ENCODE measurements at regions not wholly inside any gene's neighbourhood (a gene's known extent, or its start where the extent isn't known, plus 50 kb on each side); places are given as distances from the start of the nearest gene placed in this dataset.

DNA sequence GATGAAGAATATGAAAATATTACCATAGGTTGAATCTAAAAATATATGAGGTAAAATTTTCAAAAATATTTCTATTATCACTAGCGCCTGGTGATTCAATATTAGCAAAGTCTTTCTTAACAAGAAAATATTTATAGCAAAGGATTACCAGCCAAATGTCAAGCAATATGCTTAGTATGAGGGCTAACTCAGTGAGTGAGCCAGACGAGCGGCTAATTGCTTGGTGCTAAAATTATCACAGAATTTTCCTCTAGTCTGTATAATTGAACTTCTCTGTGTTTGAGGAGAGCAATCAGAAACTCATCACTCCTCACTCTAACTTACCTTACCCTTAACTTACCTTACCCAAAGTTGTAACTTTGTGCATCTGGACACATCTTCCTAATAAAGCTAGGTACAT, 304.9 kb upstream of the PRR16 start:
- no peak overlapping the region for H2AFZ ChIP-seq
- H3K9ac ChIP-seq, result no peak overlapping the region
- H3K4me3 ChIP-seq, result no peak overlapping the region
- H3K9me2 ChIP-seq (ENCODE audit: insufficient read depth), result no peaks in the 10 kb centered on the region
- H3K4me1 ChIP-seq (ENCODE audit: insufficient read depth), result peaks cover 21% of the 10 kb centered on the region
- no peak for DNase-seq
- in situ Hi-C loops (cut with MboI), result no loop called here
- no peaks in the 10 kb centered on the region for H4K20me1 ChIP-seq (ENCODE audit: insufficient read depth)
- H3K4me2 ChIP-seq (ENCODE audit: unreplicated experiment), result no peak overlapping the region
- 91 to 96% methylated on average over 3 of the region's 3 CpGs for WGBS, 2 experiments (ENCODE audit: low coverage in 1 of 2, low lambda C conversion rate in 2 of 2, missing lambda C conversion rate in 2 of 2)
- H3K36me3 ChIP-seq (ENCODE audit: low read depth), result no peaks in the 10 kb centered on the region
- H3K27ac ChIP-seq, result no peak overlapping the region
- no peak for TF ChIP-seq EZH2phosphoT487 (IDR thresholded peaks at IDR 0.05; ENCODE audit: insufficient read depth, low read depth)
- TF ChIP-seq EZH2 (IDR thresholded peaks at IDR 0.05; ENCODE audit: insufficient read depth, poor library complexity, severe bottlenecking), result no peak
- H3F3A ChIP-seq (ENCODE audit: insufficient read depth), result peaks cover 12% of the 10 kb centered on the region
- no peaks in the 10 kb centered on the region for H3K79me2 ChIP-seq (ENCODE audit: insufficient read depth)
- H3K27me3 ChIP-seq (replicated peaks; ENCODE audit: insufficient read depth), result no peaks in the 10 kb centered on the region
- H3K9me3 ChIP-seq (ENCODE audit: low read depth), result no peaks in the 10 kb centered on the region

DNA sequence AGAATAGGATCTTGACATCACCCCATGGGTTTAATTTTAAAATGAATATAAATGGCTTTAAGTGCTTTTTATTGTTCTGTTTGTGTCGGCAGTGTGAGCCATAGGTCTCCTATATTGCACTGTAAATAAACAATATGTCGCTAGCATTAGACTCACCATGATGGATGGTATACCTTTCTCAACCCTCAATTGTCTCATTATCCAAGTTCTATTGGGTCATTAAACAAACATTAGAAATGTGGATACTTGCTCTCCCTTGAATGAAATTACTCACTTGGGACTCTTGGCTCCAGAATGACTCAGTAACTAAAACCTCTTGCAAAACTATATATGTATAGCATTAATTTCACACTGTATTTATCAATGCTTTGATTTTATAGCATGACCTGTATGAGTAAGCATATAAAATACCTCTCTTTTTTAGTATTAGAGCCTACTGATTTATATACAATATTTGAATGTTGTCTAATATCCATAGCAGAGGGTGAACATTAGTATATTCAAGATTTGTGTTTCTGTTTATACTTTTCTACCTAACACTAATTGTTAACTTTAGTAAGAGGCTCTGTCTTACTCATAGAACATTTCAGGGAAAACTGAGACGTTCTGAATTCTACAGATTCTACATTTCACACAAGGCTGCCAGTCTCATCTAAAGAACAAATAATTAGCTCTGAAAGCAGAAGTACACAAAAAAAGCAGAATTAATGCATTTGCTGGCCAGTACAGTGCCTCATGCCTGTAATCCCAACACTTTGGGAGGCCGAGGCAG, 303.8 kb upstream of the PRR16 start:
- Histone ChIP-seq H3K4me3 (no peak overlapping the region), H3K27me3 (replicated peaks; ENCODE audit: insufficient read depth) (no peaks in the 10 kb centered on the region), H4K20me1 (ENCODE audit: insufficient read depth) (no peaks in the 10 kb centered on the region), H3K79me2 (ENCODE audit: insufficient read depth) (no peaks in the 10 kb centered on the region), H2AFZ (no peak overlapping the region), H3K9me3 (ENCODE audit: low read depth) (no peaks in the 10 kb centered on the region), H3K4me1 (ENCODE audit: insufficient read depth) (peaks cover 21% of the 10 kb centered on the region), H3K36me3 (ENCODE audit: low read depth) (no peaks in the 10 kb centered on the region), H3K4me2 (ENCODE audit: unreplicated experiment) (peak overlapping the region; percentile 27), H3F3A (ENCODE audit: insufficient read depth) (peaks cover 12% of the 10 kb centered on the region), H3K9me2 (ENCODE audit: insufficient read depth) (no peaks in the 10 kb centered on the region), H3K27ac (peak overlapping the region; percentile 58), H3K9ac (no peak overlapping the region)
- DNase-seq, result peak; percentile 86
- TF ChIP-seq EZH2 (IDR thresholded peaks at IDR 0.05; ENCODE audit: insufficient read depth, poor library complexity, severe bottlenecking), result no peak
- WGBS, 2 experiments (ENCODE audit: low coverage in 1 of 2, low lambda C conversion rate in 2 of 2, missing lambda C conversion rate in 2 of 2), result 31 to 37% methylated on average over 4 of the region's 4 CpGs
- in situ Hi-C loops (cut with MboI), result no loop called here

DNA sequence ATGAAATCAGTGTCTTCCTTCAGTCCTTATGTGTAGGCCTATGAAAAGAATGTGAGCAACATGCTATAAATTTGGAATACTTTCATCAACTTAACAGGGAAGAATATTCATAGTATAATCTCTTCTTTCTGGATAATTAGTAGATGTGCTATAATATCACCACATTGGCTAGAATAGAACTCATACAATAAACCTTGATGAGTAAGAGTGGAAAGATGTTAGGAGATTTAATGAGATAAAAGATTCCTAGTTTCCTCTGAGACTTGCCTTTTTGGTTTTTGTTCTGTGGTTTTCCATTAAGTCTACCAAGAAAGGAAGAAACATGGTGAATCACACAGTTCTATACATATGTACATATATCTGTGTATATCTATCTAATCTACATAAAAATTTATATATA, 301.8 kb upstream of the PRR16 start:
- H3K9me2 ChIP-seq (ENCODE audit: insufficient read depth), result no peaks in the 10 kb centered on the region
- H3K79me2 ChIP-seq (ENCODE audit: insufficient read depth), result no peaks in the 10 kb centered on the region
- no peak overlapping the region for H3K4me3 ChIP-seq
- H4K20me1 ChIP-seq (ENCODE audit: insufficient read depth), result no peaks in the 10 kb centered on the region
- no peaks in the 10 kb centered on the region for H3K36me3 ChIP-seq (ENCODE audit: low read depth)
- no peak for DNase-seq
- no peaks in the 10 kb centered on the region for H3K27me3 ChIP-seq (replicated peaks; ENCODE audit: insufficient read depth)
- in situ Hi-C loops (cut with MboI), result no loop called here
- TF ChIP-seq EZH2 (IDR thresholded peaks at IDR 0.05; ENCODE audit: insufficient read depth, poor library complexity, severe bottlenecking), result no peak
- no peak for TF ChIP-seq EZH2phosphoT487 (IDR thresholded peaks at IDR 0.05; ENCODE audit: insufficient read depth, low read depth)
- peaks cover 12% of the 10 kb centered on the region for H3F3A ChIP-seq (ENCODE audit: insufficient read depth)
- no peak overlapping the region for H3K9ac ChIP-seq
- H2AFZ ChIP-seq, result no peak overlapping the region
- H3K27ac ChIP-seq, result no peak overlapping the region
- no peaks in the 10 kb centered on the region for H3K9me3 ChIP-seq (ENCODE audit: low read depth)
- peaks cover 21% of the 10 kb centered on the region for H3K4me1 ChIP-seq (ENCODE audit: insufficient read depth)
- H3K4me2 ChIP-seq (ENCODE audit: unreplicated experiment), result no peak overlapping the region

DNA sequence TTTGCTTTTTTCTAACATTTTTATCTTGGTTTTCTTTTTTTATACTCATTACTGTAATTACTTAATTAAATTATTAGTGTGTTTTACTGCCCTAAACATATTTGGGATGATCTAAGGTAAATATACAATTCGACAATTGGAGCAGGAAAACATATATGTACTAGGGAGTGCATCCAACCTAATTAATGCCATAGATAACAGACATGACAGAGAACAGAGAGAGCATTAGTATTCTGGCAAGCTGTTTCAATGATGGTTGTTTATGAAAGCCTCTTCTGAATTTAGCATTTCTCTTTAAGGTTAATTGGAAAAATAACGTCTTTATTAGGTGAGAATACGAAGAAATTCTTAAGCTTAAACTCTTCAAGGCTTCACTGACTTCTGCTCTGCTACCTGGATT, 300.1 kb upstream of the PRR16 start:
- no peak for TF ChIP-seq EZH2 (IDR thresholded peaks at IDR 0.05; ENCODE audit: insufficient read depth, poor library complexity, severe bottlenecking)

DNA sequence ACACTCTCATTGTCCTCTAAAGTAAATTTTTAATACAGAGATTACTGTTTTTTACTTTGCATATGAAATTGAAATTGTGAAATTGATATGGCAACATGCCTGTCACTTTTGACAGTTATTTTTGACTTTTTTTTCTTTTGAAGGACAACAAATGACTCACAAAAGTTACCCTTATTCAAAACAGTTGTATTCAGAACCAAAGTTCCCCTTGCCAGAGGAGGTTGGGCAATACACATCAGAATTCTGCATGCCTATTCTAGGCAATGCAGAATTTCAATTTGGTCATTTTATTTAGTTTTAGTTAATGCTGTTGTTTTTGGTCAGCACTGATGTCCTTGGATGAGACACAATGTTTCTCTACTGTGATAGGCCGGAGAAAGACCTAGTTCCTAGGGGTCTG, 299.1 kb upstream of the PRR16 start:
- H3K4me1 ChIP-seq (ENCODE audit: insufficient read depth), result peaks cover 7% of the 10 kb centered on the region
- no peak for DNase-seq
- 64 to 85% methylated on average over 1 of the region's 1 CpG for WGBS, 2 experiments (ENCODE audit: low coverage in 1 of 2, low lambda C conversion rate in 2 of 2, missing lambda C conversion rate in 2 of 2)
- H3K4me2 ChIP-seq (ENCODE audit: unreplicated experiment), result no peak overlapping the region
- H3F3A ChIP-seq (ENCODE audit: insufficient read depth), result peaks cover 5% of the 10 kb centered on the region
- H3K79me2 ChIP-seq (ENCODE audit: insufficient read depth), result no peaks in the 10 kb centered on the region
- H3K9me3 ChIP-seq (ENCODE audit: low read depth), result no peaks in the 10 kb centered on the region
- TF ChIP-seq EZH2 (IDR thresholded peaks at IDR 0.05; ENCODE audit: insufficient read depth, poor library complexity, severe bottlenecking) (no peak), EZH2phosphoT487 (IDR thresholded peaks at IDR 0.05; ENCODE audit: insufficient read depth, low read depth) (no peak)
- H3K27me3 ChIP-seq (replicated peaks; ENCODE audit: insufficient read depth), result no peaks in the 10 kb centered on the region
- no peaks in the 10 kb centered on the region for H4K20me1 ChIP-seq (ENCODE audit: insufficient read depth)
- H3K4me3 ChIP-seq, result no peak overlapping the region
- H2AFZ ChIP-seq, result no peak overlapping the region
- in situ Hi-C loops (cut with MboI), result no loop called here
- no peak overlapping the region for H3K27ac ChIP-seq
- no peaks in the 10 kb centered on the region for H3K9me2 ChIP-seq (ENCODE audit: insufficient read depth)
- no peak overlapping the region for H3K9ac ChIP-seq
- no peaks in the 10 kb centered on the region for H3K36me3 ChIP-seq (ENCODE audit: low read depth)

More for the DNA sequence above, 300.1 kb upstream of the PRR16 start:
- no peak overlapping the region for H3K27ac ChIP-seq
- H3K36me3 ChIP-seq (ENCODE audit: low read depth), result no peaks in the 10 kb centered on the region
- H3K4me2 ChIP-seq (ENCODE audit: unreplicated experiment), result no peak overlapping the region
- in situ Hi-C loops (cut with MboI), result no loop called here
- H3K9me2 ChIP-seq (ENCODE audit: insufficient read depth), result no peaks in the 10 kb centered on the region
- no peaks in the 10 kb centered on the region for H3K27me3 ChIP-seq (replicated peaks; ENCODE audit: insufficient read depth)
- no peak overlapping the region for H2AFZ ChIP-seq
- H3K4me3 ChIP-seq, result no peak overlapping the region
- H3F3A ChIP-seq (ENCODE audit: insufficient read depth), result peaks cover 12% of the 10 kb centered on the region
- H3K9me3 ChIP-seq (ENCODE audit: low read depth), result no peaks in the 10 kb centered on the region
- no peaks in the 10 kb centered on the region for H3K79me2 ChIP-seq (ENCODE audit: insufficient read depth)
- peaks cover 17% of the 10 kb centered on the region for H3K4me1 ChIP-seq (ENCODE audit: insufficient read depth)
- H3K9ac ChIP-seq, result no peak overlapping the region
- H4K20me1 ChIP-seq (ENCODE audit: insufficient read depth), result no peaks in the 10 kb centered on the region
- WGBS, 2 experiments (ENCODE audit: low coverage in 1 of 2, low lambda C conversion rate in 2 of 2, missing lambda C conversion rate in 2 of 2), result 90 to 92% methylated on average over 3 of the region's 3 CpGs
- no peak for DNase-seq

Measured in GM23248 (cell line).